Nephron progenitor cell (in vitro differentiated cells): ENCODE measurements at regions not wholly inside any gene's neighbourhood (a gene's known extent, or its start where the extent isn't known, plus 50 kb on each side); places are given as distances from the start of the nearest gene placed in this dataset.

ENCODE experiments used
- DNase-seq: peaks from one replicate; pipeline ENCODE4 v3.0.0; 2021
- H3K27ac Mint-ChIP-seq: 2 replicates; pipeline ENCODE4 v1.8.0; 2021; ENCODE audit warnings: mild to moderate bottlenecking, moderate library complexity, mixed read lengths
- H3K27me3 Mint-ChIP-seq: 2 replicates; pipeline ENCODE4 v1.8.0; 2021; ENCODE audit warnings: mild to moderate bottlenecking, low read depth, mixed read lengths; ENCODE audit not compliant: poor library complexity
- H3K36me3 Mint-ChIP-seq: 2 replicates; pipeline ENCODE4 v1.8.0; 2021; ENCODE audit warnings: low read depth, mixed read lengths
- H3K4me1 Mint-ChIP-seq: 2 replicates; pipeline ENCODE4 v1.8.0; 2021; ENCODE audit warnings: mixed read lengths
- H3K4me3 Mint-ChIP-seq: 2 replicates; pipeline ENCODE4 v1.8.0; 2021; ENCODE audit warnings: mild to moderate bottlenecking, moderate library complexity, mixed read lengths
- H3K9me3 Mint-ChIP-seq: 2 replicates; pipeline ENCODE4 v1.8.0; 2021; ENCODE audit warnings: mild to moderate bottlenecking, moderate library complexity, mixed read lengths
- CTCF ChIP-seq: fragments of 200-600 bp; sonication (generic); IDR thresholded peaks from 2 replicates; pipeline ENCODE4 v1.5.0; 2021; ENCODE audit warnings: antibody characterized with exemption

GRCh38 chr5:125333416-125333815 is 587.0 kb upstream of the ZNF608 start:
- H3K27me3 Mint-ChIP-seq, result no peaks in the 10 kb centered on the region
- peaks cover 4% of the 10 kb centered on the region for H3K36me3 Mint-ChIP-seq
- peaks cover 65% of the 10 kb centered on the region for H3K4me1 Mint-ChIP-seq
- DNase-seq, result no peak
- peaks cover 2% of the 10 kb centered on the region for H3K9me3 Mint-ChIP-seq
- H3K27ac Mint-ChIP-seq, result no peak overlapping the region
- H3K4me3 Mint-ChIP-seq, result no peak overlapping the region
- no peak for TF ChIP-seq CTCF

GRCh38 chr5:125336401-125336800 is 590.0 kb upstream of the ZNF608 start:
- Mint-ChIP-seq H3K27ac (no peak overlapping the region), H3K4me3 (no peak overlapping the region), H3K27me3 (peaks cover under 1% of the 10 kb centered on the region), H3K9me3 (no peaks in the 10 kb centered on the region), H3K36me3 (no peaks in the 10 kb centered on the region), H3K4me1 (peaks cover 65% of the 10 kb centered on the region)
- no peak for TF ChIP-seq CTCF
- DNase-seq, result no peak

- Mint-ChIP-seq H3K4me3 (no peak overlapping the region), H3K36me3 (no peaks in the 10 kb centered on the region), H3K27me3 (peaks cover 3% of the 10 kb centered on the region), H3K9me3 (no peaks in the 10 kb centered on the region), H3K27ac (peak overlapping the region; percentile 90), H3K4me1 (peaks cover 56% of the 10 kb centered on the region)
- DNase-seq, result no peak
- TF ChIP-seq CTCF, result no peak
These were observed 590.9 kb upstream of the ZNF608 start for GRCh38 chr5:125337294-125337693.

- Mint-ChIP-seq H3K9me3 (peaks cover 2% of the 10 kb centered on the region), H3K36me3 (no peaks in the 10 kb centered on the region), H3K27ac (no peak overlapping the region), H3K4me3 (no peak overlapping the region), H3K4me1 (peaks cover 57% of the 10 kb centered on the region), H3K27me3 (peaks cover 4% of the 10 kb centered on the region)
- no peak for TF ChIP-seq CTCF
- no peak for DNase-seq
These were observed 592.2 kb upstream of the ZNF608 start for GRCh38 chr5:125338440-125339174.

GRCh38 chr5:125341436-125341835 is 595.0 kb upstream of the ZNF608 start:
- H3K27ac Mint-ChIP-seq, result no peak overlapping the region
- peaks cover 13% of the 10 kb centered on the region for H3K9me3 Mint-ChIP-seq
- TF ChIP-seq CTCF, result no peak
- peaks cover 71% of the 10 kb centered on the region for H3K4me1 Mint-ChIP-seq
- no peak overlapping the region for H3K4me3 Mint-ChIP-seq
- no peak for DNase-seq
- H3K36me3 Mint-ChIP-seq, result no peaks in the 10 kb centered on the region
- peaks cover 6% of the 10 kb centered on the region for H3K27me3 Mint-ChIP-seq

GRCh38 chr5:125343015-125343414 is 596.6 kb upstream of the ZNF608 start:
- peaks cover 6% of the 10 kb centered on the region for H3K27me3 Mint-ChIP-seq
- TF ChIP-seq CTCF, result no peak
- H3K4me1 Mint-ChIP-seq, result peaks cover 74% of the 10 kb centered on the region
- DNase-seq, result no peak
- no peak overlapping the region for H3K4me3 Mint-ChIP-seq
- no peaks in the 10 kb centered on the region for H3K36me3 Mint-ChIP-seq
- H3K27ac Mint-ChIP-seq, result no peak overlapping the region
- peaks cover 13% of the 10 kb centered on the region for H3K9me3 Mint-ChIP-seq
